ENCODE measurements at regions not wholly inside any gene's neighbourhood (a gene's known extent, or its start where the extent isn't known, plus 50 kb on each side); places are given as distances from the start of the nearest gene placed in this dataset.

- no peaks in the 10 kb centered on the region for H3K27me3 Mint-ChIP-seq
- H3K4me3 Mint-ChIP-seq, result no peak overlapping the region
- H3K4me1 Mint-ChIP-seq, result peaks cover 6% of the 10 kb centered on the region
- no peaks in the 10 kb centered on the region for H3K9me3 Mint-ChIP-seq
- H3K36me3 Mint-ChIP-seq, result no peaks in the 10 kb centered on the region
- no peak overlapping the region for H3K27ac Mint-ChIP-seq
- ATAC-seq, result no peak
These were observed 327.5 kb upstream of the RUNX1 start for GRCh38 chr21:35376406-35377135.

- no peak overlapping the region for H3K4me3 Mint-ChIP-seq
- H3K9me3 Mint-ChIP-seq, result no peaks in the 10 kb centered on the region
- peaks cover 6% of the 10 kb centered on the region for H3K4me1 Mint-ChIP-seq
- H3K27ac Mint-ChIP-seq, result no peak overlapping the region
- no peak for ATAC-seq
- H3K36me3 Mint-ChIP-seq, result no peaks in the 10 kb centered on the region
- no peaks in the 10 kb centered on the region for H3K27me3 Mint-ChIP-seq
These were observed 326.0 kb upstream of the RUNX1 start for GRCh38 chr21:35375115-35375514.

GRCh38 chr21:35373998-35374397 is 324.9 kb upstream of the RUNX1 start:
- no peak for ATAC-seq
- H3K4me1 Mint-ChIP-seq, result peaks cover 6% of the 10 kb centered on the region
- H3K9me3 Mint-ChIP-seq, result no peaks in the 10 kb centered on the region
- H3K27me3 Mint-ChIP-seq, result no peaks in the 10 kb centered on the region
- H3K4me3 Mint-ChIP-seq, result no peak overlapping the region
- no peaks in the 10 kb centered on the region for H3K36me3 Mint-ChIP-seq
- H3K27ac Mint-ChIP-seq, result no peak overlapping the region

GRCh38 chr21:35372201-35372600 is 323.1 kb upstream of the RUNX1 start:
- Mint-ChIP-seq H3K27ac (no peak overlapping the region), H3K27me3 (no peaks in the 10 kb centered on the region), H3K9me3 (no peaks in the 10 kb centered on the region), H3K4me3 (no peak overlapping the region), H3K4me1 (peaks cover 6% of the 10 kb centered on the region), H3K36me3 (no peaks in the 10 kb centered on the region)
- ATAC-seq, result no peak

- Mint-ChIP-seq H3K4me1 (peaks cover 6% of the 10 kb centered on the region), H3K36me3 (no peaks in the 10 kb centered on the region), H3K4me3 (no peak overlapping the region), H3K9me3 (no peaks in the 10 kb centered on the region), H3K27ac (no peak overlapping the region), H3K27me3 (no peaks in the 10 kb centered on the region)
- no peak for ATAC-seq
These were observed 321.6 kb upstream of the RUNX1 start for GRCh38 chr21:35370671-35371070.

GRCh38 chr21:35370071-35370470 is 321.0 kb upstream of the RUNX1 start:
- peaks cover 6% of the 10 kb centered on the region for H3K4me1 Mint-ChIP-seq
- H3K4me3 Mint-ChIP-seq, result no peak overlapping the region
- H3K36me3 Mint-ChIP-seq, result no peaks in the 10 kb centered on the region
- ATAC-seq, result no peak
- no peaks in the 10 kb centered on the region for H3K9me3 Mint-ChIP-seq
- H3K27me3 Mint-ChIP-seq, result no peaks in the 10 kb centered on the region
- no peak overlapping the region for H3K27ac Mint-ChIP-seq

GRCh38 chr21:35368326-35368725 is 319.2 kb upstream of the RUNX1 start:
- ATAC-seq, result no peak

GRCh38 chr21:35367553-35367952 is 318.5 kb upstream of the RUNX1 start:
- Mint-ChIP-seq H3K27ac (no peak overlapping the region), H3K36me3 (no peaks in the 10 kb centered on the region), H3K4me3 (no peak overlapping the region), H3K4me1 (no peaks in the 10 kb centered on the region), H3K27me3 (no peaks in the 10 kb centered on the region), H3K9me3 (no peaks in the 10 kb centered on the region)
- ATAC-seq, result no peak

More at GRCh38 chr21:35368326-35368725, 319.2 kb upstream of the RUNX1 start:
- Mint-ChIP-seq H3K27me3 (no peaks in the 10 kb centered on the region), H3K9me3 (no peaks in the 10 kb centered on the region), H3K36me3 (no peaks in the 10 kb centered on the region), H3K4me3 (no peak overlapping the region), H3K4me1 (peaks cover 3% of the 10 kb centered on the region), H3K27ac (no peak overlapping the region)

- Mint-ChIP-seq H3K4me3 (no peak overlapping the region), H3K4me1 (no peaks in the 10 kb centered on the region), H3K9me3 (no peaks in the 10 kb centered on the region), H3K27ac (no peak overlapping the region), H3K27me3 (no peaks in the 10 kb centered on the region), H3K36me3 (no peaks in the 10 kb centered on the region)
- no peak for ATAC-seq
These were observed 317.4 kb upstream of the RUNX1 start for GRCh38 chr21:35366394-35367080.

- no peaks in the 10 kb centered on the region for H3K9me3 Mint-ChIP-seq
- no peak for ATAC-seq
- H3K27me3 Mint-ChIP-seq, result no peaks in the 10 kb centered on the region
- no peaks in the 10 kb centered on the region for H3K36me3 Mint-ChIP-seq
- H3K4me3 Mint-ChIP-seq, result no peak overlapping the region
- no peaks in the 10 kb centered on the region for H3K4me1 Mint-ChIP-seq
- H3K27ac Mint-ChIP-seq, result no peak overlapping the region
These were observed 314.4 kb upstream of the RUNX1 start for GRCh38 chr21:35363458-35363857.

GRCh38 chr21:35361988-35362387 is 312.9 kb upstream of the RUNX1 start:
- Mint-ChIP-seq H3K4me1 (peaks cover 7% of the 10 kb centered on the region), H3K36me3 (no peaks in the 10 kb centered on the region), H3K4me3 (no peak overlapping the region), H3K27ac (no peak overlapping the region), H3K27me3 (no peaks in the 10 kb centered on the region), H3K9me3 (no peaks in the 10 kb centered on the region)
- ATAC-seq, result no peak

GRCh38 chr21:35360870-35361570 is 311.9 kb upstream of the RUNX1 start:
- Mint-ChIP-seq H3K4me1 (peaks cover 7% of the 10 kb centered on the region), H3K4me3 (no peak overlapping the region), H3K9me3 (no peaks in the 10 kb centered on the region), H3K27me3 (no peaks in the 10 kb centered on the region), H3K36me3 (no peaks in the 10 kb centered on the region), H3K27ac (no peak overlapping the region)
- no peak for ATAC-seq

- ATAC-seq, result no peak
- no peaks in the 10 kb centered on the region for H3K36me3 Mint-ChIP-seq
- no peak overlapping the region for H3K27ac Mint-ChIP-seq
These were observed 310.0 kb upstream of the RUNX1 start for GRCh38 chr21:35359076-35359475.

GRCh38 chr21:35358008-35358407 is 308.9 kb upstream of the RUNX1 start:
- H3K27me3 Mint-ChIP-seq, result no peaks in the 10 kb centered on the region
- peak; percentile 81 for ATAC-seq
- H3K4me1 Mint-ChIP-seq, result peaks cover 7% of the 10 kb centered on the region
- H3K4me3 Mint-ChIP-seq, result no peak overlapping the region
- H3K27ac Mint-ChIP-seq, result peak overlapping the region; percentile 70
- H3K9me3 Mint-ChIP-seq, result no peaks in the 10 kb centered on the region
- H3K36me3 Mint-ChIP-seq, result no peaks in the 10 kb centered on the region

More at GRCh38 chr21:35359076-35359475, 310.0 kb upstream of the RUNX1 start:
- no peak overlapping the region for H3K4me3 Mint-ChIP-seq
- peaks cover 7% of the 10 kb centered on the region for H3K4me1 Mint-ChIP-seq
- H3K9me3 Mint-ChIP-seq, result no peaks in the 10 kb centered on the region
- H3K27me3 Mint-ChIP-seq, result no peaks in the 10 kb centered on the region

GRCh38 chr21:35357041-35357780 is 308.1 kb upstream of the RUNX1 start:
- no peak for ATAC-seq
- Mint-ChIP-seq H3K4me3 (no peak overlapping the region), H3K36me3 (no peaks in the 10 kb centered on the region), H3K4me1 (peaks cover 7% of the 10 kb centered on the region), H3K9me3 (no peaks in the 10 kb centered on the region), H3K27ac (peak overlapping the region; percentile 70), H3K27me3 (no peaks in the 10 kb centered on the region)

Measured in stimulated activated memory B cell treated with anti-CD40 and anti-IgM and Interleukin-4, amounts not matched to agents 10 μg/mL and 1 μg/mL and 100 μg/mL, for 72 hours (primary cell).